ENCODE measurements at regions not wholly inside any gene's neighbourhood (a gene's known extent, or its start where the extent isn't known, plus 50 kb on each side); places are given as distances from the start of the nearest gene placed in this dataset.
"Not testable (repeated sequence)": the region's sequence is repeated elsewhere in the genome, so short reads cannot be mapped to it uniquely, and the experiment has no call there.

GRCh38 chr13:88472316-88472715 is 801.1 kb downstream of the SLITRK5 start:
- no peaks in the 10 kb centered on the region for H3K27me3 ChIP-seq

GRCh38 chr13:88483202-88483601 is 812.0 kb downstream of the SLITRK5 start:
- H3K27ac ChIP-seq: no peak overlapping the region
- ATAC-seq: no peak
- TF ChIP-seq POLR2A (IDR thresholded peaks at IDR 0.05) (no peak), EP300 (IDR thresholded peaks at IDR 0.05) (no peak), POLR2AphosphoS5 (IDR thresholded peaks at IDR 0.05) (no peak)
- TF ChIP-seq, protein P1, sequence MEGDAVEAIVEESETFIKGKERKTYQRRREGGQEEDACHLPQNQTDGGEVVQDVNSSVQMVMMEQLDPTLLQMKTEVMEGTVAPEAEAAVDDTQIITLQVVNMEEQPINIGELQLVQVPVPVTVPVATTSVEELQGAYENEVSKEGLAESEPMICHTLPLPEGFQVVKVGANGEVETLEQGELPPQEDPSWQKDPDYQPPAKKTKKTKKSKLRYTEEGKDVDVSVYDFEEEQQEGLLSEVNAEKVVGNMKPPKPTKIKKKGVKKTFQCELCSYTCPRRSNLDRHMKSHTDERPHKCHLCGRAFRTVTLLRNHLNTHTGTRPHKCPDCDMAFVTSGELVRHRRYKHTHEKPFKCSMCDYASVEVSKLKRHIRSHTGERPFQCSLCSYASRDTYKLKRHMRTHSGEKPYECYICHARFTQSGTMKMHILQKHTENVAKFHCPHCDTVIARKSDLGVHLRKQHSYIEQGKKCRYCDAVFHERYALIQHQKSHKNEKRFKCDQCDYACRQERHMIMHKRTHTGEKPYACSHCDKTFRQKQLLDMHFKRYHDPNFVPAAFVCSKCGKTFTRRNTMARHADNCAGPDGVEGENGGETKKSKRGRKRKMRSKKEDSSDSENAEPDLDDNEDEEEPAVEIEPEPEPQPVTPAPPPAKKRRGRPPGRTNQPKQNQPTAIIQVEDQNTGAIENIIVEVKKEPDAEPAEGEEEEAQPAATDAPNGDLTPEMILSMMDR (IDR thresholded peaks at IDR 0.05): no peak
- no peak overlapping the region for H3K4me3 ChIP-seq
- H3K36me3 ChIP-seq: no peaks in the 10 kb centered on the region
- peaks cover 0 to 14% (median 0%) of the 10 kb centered on the region in 3 donors for H3K9me3 ChIP-seq
- H3K4me1 ChIP-seq: no peaks in the 10 kb centered on the region
- 92% methylated on average over 1 of the region's 1 CpG; no CpG with 5 or more reads in 1 of the 2 donors for WGBS, 2 donors (ENCODE audit: low coverage in 1 of 2)
- no peaks in the 10 kb centered on the region for H3K27me3 ChIP-seq

More at GRCh38 chr13:88472316-88472715, 801.1 kb downstream of the SLITRK5 start:
- Histone ChIP-seq H3K36me3 (no peaks in the 10 kb centered on the region), H3K9me3 (no peaks in the 10 kb centered on the region), H3K4me3 (no peak overlapping the region), H3K27ac (no peak overlapping the region), H3K4me1 (no peaks in the 10 kb centered on the region)
- no peak for TF ChIP-seq POLR2A (IDR thresholded peaks at IDR 0.05)
- TF ChIP-seq POLR2AphosphoS5 (IDR thresholded peaks at IDR 0.05): no peak
- no peak for TF ChIP-seq EP300 (IDR thresholded peaks at IDR 0.05)
- TF ChIP-seq, protein P1 (IDR thresholded peaks at IDR 0.05): no peak
- ATAC-seq: no peak
- WGBS, 2 donors (ENCODE audit: low coverage in 1 of 2): 67 to 74% methylated on average over 3 of the region's 3 CpGs

- Histone ChIP-seq H3K36me3 (no peaks in the 10 kb centered on the region), H3K4me3 (no peak overlapping the region), H3K4me1 (no peaks in the 10 kb centered on the region), H3K9me3 (peaks cover 0 to 38% (median 0%) of the 10 kb centered on the region in 3 donors), H3K27ac (no peak overlapping the region), H3K27me3 (no peaks in the 10 kb centered on the region)
- no peak for ATAC-seq
- 57 to 63% methylated on average over 1 of the region's 1 CpG for WGBS, 2 donors (ENCODE audit: low coverage in 1 of 2)
- TF ChIP-seq EP300 (IDR thresholded peaks at IDR 0.05): no peak
- TF ChIP-seq POLR2A (IDR thresholded peaks at IDR 0.05): no peak
- no peak for TF ChIP-seq POLR2AphosphoS5 (IDR thresholded peaks at IDR 0.05)
- TF ChIP-seq, protein P1 (IDR thresholded peaks at IDR 0.05): no peak
These were observed 836.7 kb downstream of the SLITRK5 start for GRCh38 chr13:88507909-88508308.

- H3K4me3 ChIP-seq, ATAC-seq, H3K4me1 ChIP-seq, H3K36me3 ChIP-seq, H3K27ac ChIP-seq, H3K27me3 ChIP-seq: not testable (repeated sequence)
- H3K9me3 ChIP-seq: peaks cover 0 to 22% (median 0%) of the 10 kb centered on the region in 3 donors
- WGBS, 2 donors (ENCODE audit: low coverage in 1 of 2): 80 to 100% methylated on average over 1 to 3 of the region's 3 CpGs
These were observed 841.8 kb downstream of the SLITRK5 start for GRCh38 chr13:88512993-88513392.

DNA sequence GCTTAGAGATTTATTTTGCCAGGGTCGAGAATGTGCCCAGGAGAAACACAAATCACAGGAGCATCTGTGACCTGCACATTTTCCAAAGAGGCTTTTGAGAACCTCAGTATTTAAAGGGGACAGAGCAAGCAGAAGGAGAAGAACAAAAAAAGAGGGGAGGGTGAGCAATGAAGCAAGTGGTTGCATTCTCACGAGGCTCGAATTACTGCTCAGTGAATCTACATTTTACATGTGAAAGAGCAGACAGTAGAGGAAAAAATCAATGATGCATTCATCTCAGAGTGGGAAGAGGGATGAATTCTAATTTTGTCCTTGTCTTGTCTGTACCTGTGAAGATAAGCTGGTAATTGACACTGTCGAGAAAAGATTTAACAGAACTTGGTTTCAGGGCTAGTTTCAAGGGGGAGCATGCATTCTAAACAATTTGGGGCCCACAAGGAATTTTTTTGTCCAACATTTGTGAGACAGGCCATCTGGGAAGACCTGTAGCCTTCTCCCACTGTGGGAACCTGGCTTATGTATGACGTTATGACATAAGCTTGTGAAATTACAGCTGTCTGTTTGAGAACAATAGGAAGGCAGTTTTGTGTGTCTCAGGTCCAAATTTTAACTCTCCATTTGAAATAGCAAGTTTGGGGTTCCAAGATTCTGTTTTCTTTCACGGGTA is 855.1 kb downstream of the SLITRK5 start:
- H3K4me3 ChIP-seq: no peak overlapping the region
- H3K27ac ChIP-seq: no peak overlapping the region
- H3K36me3 ChIP-seq: no peaks in the 10 kb centered on the region
- H3K4me1 ChIP-seq: no peaks in the 10 kb centered on the region
- H3K9me3 ChIP-seq: no peaks in the 10 kb centered on the region
- WGBS, 2 donors (ENCODE audit: low coverage in 1 of 2): 39 to 43% methylated on average over 6 of the region's 6 CpGs
- TF ChIP-seq, protein P1 (IDR thresholded peaks at IDR 0.05): no peak
- TF ChIP-seq POLR2AphosphoS5 (IDR thresholded peaks at IDR 0.05): no peak
- H3K27me3 ChIP-seq: no peaks in the 10 kb centered on the region
- no peak for ATAC-seq

Data from gastroesophageal sphincter (tissue), 4 donors.